Astrocyte (in vitro differentiated cells and primary cell): ENCODE measurements at regions not wholly inside any gene's neighbourhood (a gene's known extent, or its start where the extent isn't known, plus 50 kb on each side); places are given as distances from the start of the nearest gene placed in this dataset.
"Not testable (repeated sequence)": the region's sequence is repeated elsewhere in the genome, so short reads cannot be mapped to it uniquely, and the experiment has no call there.

Experiments used
- DNase-seq: peaks from one replicate; pipeline ENCODE4 v3.0.0-alpha.2; 2010; ENCODE audit warnings: low read depth
- FAIRE-seq: peaks from 2 replicates; lab custom pipeline; 2011; peaks lifted over from hg19 to GRCh38; lab: Jason Lieb, UNC
- H2AFZ ChIP-seq: 2 replicates; pipeline ENCODE4 v1.6.0; 2012; ENCODE audit warnings: low read depth, low read length, inconsistent platforms
- H3K27ac ChIP-seq: 2 replicates; pipeline ENCODE4 v1.5.1; 2011; ENCODE audit warnings: low read depth, low read length, inconsistent platforms
- H3K27me3 ChIP-seq: 2 replicates; pipeline ENCODE4 v1.6.0; 2011; ENCODE audit warnings: low read length, inconsistent platforms; ENCODE audit not compliant: insufficient read depth
- H3K36me3 ChIP-seq: 2 replicates; pipeline ENCODE4 v1.5.1; 2011; ENCODE audit warnings: low read length, inconsistent platforms; ENCODE audit not compliant: insufficient read depth
- H3K4me1 ChIP-seq: 2 replicates; pipeline ENCODE4 v1.5.1; 2011; ENCODE audit warnings: low read length, inconsistent platforms; ENCODE audit not compliant: insufficient read depth
- H3K4me2 ChIP-seq: 2 replicates; pipeline ENCODE4 v1.6.0; 2012; ENCODE audit warnings: low read length, inconsistent platforms
- H3K4me3 ChIP-seq: 2 replicates; pipeline ENCODE4 v1.5.1; 2011; ENCODE audit warnings: low read depth, mild to moderate bottlenecking, low read length, inconsistent platforms; ENCODE audit not compliant: insufficient read depth
- H3K79me2 ChIP-seq: 2 replicates; pipeline ENCODE4 v1.6.0; 2012; ENCODE audit warnings: mild to moderate bottlenecking, low read length, inconsistent platforms; ENCODE audit not compliant: insufficient read depth
- H3K9ac ChIP-seq: 2 replicates; pipeline ENCODE4 v1.6.0; 2012; ENCODE audit warnings: mild to moderate bottlenecking, low read length, inconsistent platforms
- H3K9me3 ChIP-seq: 2 replicates; pipeline ENCODE4 v1.5.1; 2012; ENCODE audit warnings: low read depth, mild to moderate bottlenecking, low read length, inconsistent platforms; ENCODE audit not compliant: insufficient read depth
- H4K20me1 ChIP-seq: 2 replicates; pipeline ENCODE4 v1.6.0; 2012; ENCODE audit warnings: low read length, inconsistent platforms; ENCODE audit not compliant: insufficient read depth
- H3K27ac Mint-ChIP-seq: one replicate; pipeline ENCODE4 v1.8.0; 2021; ENCODE audit warnings: mild to moderate bottlenecking, mixed read lengths; ENCODE audit not compliant: unreplicated experiment
- H3K27me3 Mint-ChIP-seq: one replicate; pipeline ENCODE4 v1.8.0; 2021; ENCODE audit warnings: low read depth, mixed read lengths; ENCODE audit not compliant: unreplicated experiment
- H3K36me3 Mint-ChIP-seq: one replicate; pipeline ENCODE4 v1.8.0; 2021; ENCODE audit warnings: low read depth, mixed read lengths; ENCODE audit not compliant: unreplicated experiment
- H3K4me1 Mint-ChIP-seq: one replicate; pipeline ENCODE4 v1.8.0; 2021; ENCODE audit warnings: low read depth, mixed read lengths; ENCODE audit not compliant: unreplicated experiment
- H3K4me3 Mint-ChIP-seq: one replicate; pipeline ENCODE4 v1.8.0; 2021; ENCODE audit warnings: mild to moderate bottlenecking, moderate library complexity, mixed read lengths; ENCODE audit not compliant: unreplicated experiment
- H3K9me3 Mint-ChIP-seq: one replicate; pipeline ENCODE4 v1.8.0; 2021; ENCODE audit warnings: mild to moderate bottlenecking, mixed read lengths; ENCODE audit not compliant: unreplicated experiment
- EZH2 ChIP-seq: IDR thresholded peaks from 2 replicates; pipeline ENCODE4 v1.6.1; 2012; ENCODE audit warnings: mild to moderate bottlenecking, low read length, inconsistent platforms; ENCODE audit not compliant: insufficient read depth
- TF ChIP-seq, protein P1 (sequence below): IDR thresholded peaks from 2 replicates; pipeline ENCODE4 v1.5.1; 2011; ENCODE audit warnings: low read depth, mild to moderate bottlenecking, inconsistent platforms, low read length, moderate library complexity; ENCODE audit not compliant: insufficient read depth

DNA sequence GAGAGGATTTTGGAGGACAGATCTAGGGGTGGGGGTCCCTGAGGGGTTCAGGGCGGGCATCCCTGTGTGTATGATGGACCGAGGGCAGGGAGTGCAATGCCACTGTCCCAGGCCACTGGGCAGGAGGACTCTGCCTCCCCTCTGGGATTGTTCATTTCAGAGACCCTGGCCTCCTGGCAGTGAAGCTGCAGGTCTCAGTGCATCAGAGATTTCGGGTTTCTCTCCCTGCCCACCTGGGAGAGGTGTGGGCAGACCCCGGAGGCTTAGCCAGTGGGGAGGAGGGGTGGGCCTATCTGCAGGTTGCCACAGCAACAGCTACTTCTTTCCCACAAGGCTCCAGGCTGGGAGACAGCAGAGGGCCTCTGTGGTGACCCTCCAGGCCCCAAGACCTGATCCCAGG lies 80.1 kb upstream of the LRPAP1 start:
- Mint-ChIP-seq H3K36me3 (no peaks in the 10 kb centered on the region), H3K27me3 (peaks cover 41% of the 10 kb centered on the region), H3K4me3 (no peak overlapping the region), H3K9me3 (peaks cover 6% of the 10 kb centered on the region), H3K27ac (no peak overlapping the region), H3K4me1 (peaks cover 10% of the 10 kb centered on the region)
- Histone ChIP-seq H3K9me3 (peaks cover 5% of the 10 kb centered on the region), H3K36me3 (no peaks in the 10 kb centered on the region), H2AFZ (no peak overlapping the region), H3K27ac (no peak overlapping the region), H3K4me2 (no peak overlapping the region), H3K4me1 (no peaks in the 10 kb centered on the region), H3K79me2 (no peaks in the 10 kb centered on the region), H3K9ac (no peak overlapping the region), H3K4me3 (no peak overlapping the region), H3K27me3 (no peaks in the 10 kb centered on the region), H4K20me1 (no peaks in the 10 kb centered on the region)
- TF ChIP-seq, protein P1, sequence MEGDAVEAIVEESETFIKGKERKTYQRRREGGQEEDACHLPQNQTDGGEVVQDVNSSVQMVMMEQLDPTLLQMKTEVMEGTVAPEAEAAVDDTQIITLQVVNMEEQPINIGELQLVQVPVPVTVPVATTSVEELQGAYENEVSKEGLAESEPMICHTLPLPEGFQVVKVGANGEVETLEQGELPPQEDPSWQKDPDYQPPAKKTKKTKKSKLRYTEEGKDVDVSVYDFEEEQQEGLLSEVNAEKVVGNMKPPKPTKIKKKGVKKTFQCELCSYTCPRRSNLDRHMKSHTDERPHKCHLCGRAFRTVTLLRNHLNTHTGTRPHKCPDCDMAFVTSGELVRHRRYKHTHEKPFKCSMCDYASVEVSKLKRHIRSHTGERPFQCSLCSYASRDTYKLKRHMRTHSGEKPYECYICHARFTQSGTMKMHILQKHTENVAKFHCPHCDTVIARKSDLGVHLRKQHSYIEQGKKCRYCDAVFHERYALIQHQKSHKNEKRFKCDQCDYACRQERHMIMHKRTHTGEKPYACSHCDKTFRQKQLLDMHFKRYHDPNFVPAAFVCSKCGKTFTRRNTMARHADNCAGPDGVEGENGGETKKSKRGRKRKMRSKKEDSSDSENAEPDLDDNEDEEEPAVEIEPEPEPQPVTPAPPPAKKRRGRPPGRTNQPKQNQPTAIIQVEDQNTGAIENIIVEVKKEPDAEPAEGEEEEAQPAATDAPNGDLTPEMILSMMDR = no peak
- TF ChIP-seq EZH2 = no peak
- DNase-seq (no peak), FAIRE-seq (no peak)

DNA sequence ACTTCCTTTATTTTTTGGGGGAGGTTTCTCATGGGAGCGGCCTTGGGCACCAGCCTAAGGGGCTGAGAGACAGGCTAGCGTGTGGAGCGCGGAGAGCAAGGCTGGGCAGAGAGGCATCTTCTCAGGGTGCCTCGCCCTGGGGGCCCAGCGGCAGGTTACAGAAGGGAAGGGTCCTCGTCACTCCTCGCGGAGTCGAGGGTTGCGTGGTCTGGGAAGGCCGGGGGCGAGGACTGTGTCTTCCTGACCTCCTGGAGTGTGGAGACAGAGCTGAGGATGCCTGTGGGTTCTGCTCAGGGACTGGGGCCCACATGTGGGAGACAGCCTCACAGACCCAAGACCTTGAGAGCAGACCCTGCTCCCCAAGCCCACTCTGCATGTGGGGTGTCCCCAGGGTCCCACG lies 79.6 kb upstream of the LRPAP1 start:
- H3K4me1 Mint-ChIP-seq = peaks cover 10% of the 10 kb centered on the region
- Histone ChIP-seq H3K4me2 (no peak overlapping the region), H3K4me3 (no peak overlapping the region), H3K9me3 (peaks cover 5% of the 10 kb centered on the region), H3K27ac (no peak overlapping the region), H3K36me3 (no peaks in the 10 kb centered on the region), H2AFZ (no peak overlapping the region), H4K20me1 (no peaks in the 10 kb centered on the region), H3K9ac (no peak overlapping the region), H3K4me1 (no peaks in the 10 kb centered on the region), H3K79me2 (no peaks in the 10 kb centered on the region), H3K27me3 (no peaks in the 10 kb centered on the region)
- TF ChIP-seq, protein P1 = no peak
- TF ChIP-seq EZH2 = no peak
- peaks cover 41% of the 10 kb centered on the region for H3K27me3 Mint-ChIP-seq
- H3K27ac Mint-ChIP-seq = no peak overlapping the region
- DNase-seq (no peak), FAIRE-seq (no peak)
- H3K36me3 Mint-ChIP-seq = no peaks in the 10 kb centered on the region
- no peak overlapping the region for H3K4me3 Mint-ChIP-seq
- peaks cover 6% of the 10 kb centered on the region for H3K9me3 Mint-ChIP-seq

DNA sequence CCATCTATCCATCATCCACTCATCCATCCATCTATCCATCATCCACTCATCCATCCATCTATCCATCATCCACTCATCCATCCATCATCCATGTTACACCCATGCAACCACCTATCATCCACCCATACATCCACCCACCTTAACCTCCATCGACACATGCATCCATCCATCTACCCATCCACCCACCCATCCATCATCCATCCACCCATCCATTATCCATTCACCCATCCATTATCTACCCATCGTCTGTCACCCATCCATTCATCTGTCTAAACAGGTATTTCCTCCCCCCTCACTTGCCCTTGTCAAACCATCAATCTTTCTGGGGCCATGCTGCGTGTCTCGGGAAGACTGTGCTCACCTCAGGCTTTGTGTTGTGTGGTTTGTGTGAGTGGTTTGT lies 78.6 kb upstream of the LRPAP1 start:
- not testable (repeated sequence) for H3K27ac Mint-ChIP-seq, H3K4me2 ChIP-seq, H3K36me3 Mint-ChIP-seq, H3K9me3 Mint-ChIP-seq, DNase-seq, H3K9me3 ChIP-seq, H3K27me3 ChIP-seq, H3K4me3 Mint-ChIP-seq, H3K9ac ChIP-seq, H3K27ac ChIP-seq, H3K36me3 ChIP-seq, FAIRE-seq, H3K79me2 ChIP-seq, H3K4me3 ChIP-seq, H2AFZ ChIP-seq, H3K4me1 ChIP-seq, H4K20me1 ChIP-seq
- peaks cover 10% of the 10 kb centered on the region for H3K4me1 Mint-ChIP-seq
- H3K27me3 Mint-ChIP-seq = peaks cover 35% of the 10 kb centered on the region

DNA sequence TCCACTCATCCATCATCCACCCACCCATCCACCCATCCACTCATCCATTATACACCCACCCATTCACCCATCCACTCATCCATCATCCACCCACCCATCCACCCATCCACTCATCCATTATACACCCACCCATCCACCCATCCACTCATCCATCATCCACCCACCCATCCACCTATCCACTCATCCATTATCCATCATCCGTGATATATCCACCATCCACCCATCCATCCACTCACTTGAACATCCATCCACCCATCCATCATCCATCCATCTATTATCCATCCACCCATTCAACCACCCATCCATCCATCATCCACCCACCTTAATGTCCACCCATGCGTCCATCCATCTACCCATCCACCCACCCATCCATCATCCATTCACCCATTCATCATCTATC lies 77.7 kb upstream of the LRPAP1 start:
- not testable (repeated sequence) for FAIRE-seq, H3K27me3 ChIP-seq, H3K9me3 Mint-ChIP-seq, H3K4me1 ChIP-seq, H3K36me3 Mint-ChIP-seq, DNase-seq, H3K9ac ChIP-seq, H3K36me3 ChIP-seq, H3K79me2 ChIP-seq, H3K27ac Mint-ChIP-seq, H2AFZ ChIP-seq, H3K27ac ChIP-seq, H3K4me1 Mint-ChIP-seq, H3K9me3 ChIP-seq, H4K20me1 ChIP-seq, H3K4me2 ChIP-seq, H3K4me3 ChIP-seq, H3K4me3 Mint-ChIP-seq
- peaks cover 28% of the 10 kb centered on the region for H3K27me3 Mint-ChIP-seq
